HG03175 (cell line): ENCODE measurements at regions not wholly inside any gene's neighbourhood (a gene's known extent, or its start where the extent isn't known, plus 50 kb on each side); places are given as distances from the start of the nearest gene placed in this dataset.
"Not testable (repeated sequence)": the region's sequence is repeated elsewhere in the genome, so short reads cannot be mapped to it uniquely, and the experiment has no call there.

Experiments
- ATAC-seq: cut with Tn5 transposase; IDR thresholded peaks from one replicate; pipeline ENCODE4 v1.9.1; 2021; ENCODE audit warnings: mild to moderate bottlenecking, moderate library complexity; ENCODE audit not compliant: unreplicated experiment

- no peak for ATAC-seq
Measured at GRCh38 chr16:52657924-52658323, 111.0 kb upstream of the TOX3 start.

- ATAC-seq: not testable (repeated sequence)
Measured at GRCh38 chr16:52655916-52656315, 109.0 kb upstream of the TOX3 start.

GRCh38 chr16:52655156-52655555 lies 108.2 kb upstream of the TOX3 start:
- not testable (repeated sequence) for ATAC-seq

- no peak for ATAC-seq
Measured at GRCh38 chr16:52652033-52652432, 105.1 kb upstream of the TOX3 start.

- ATAC-seq: no peak
Measured at GRCh38 chr16:52650789-52651188, 103.8 kb upstream of the TOX3 start.

- no peak for ATAC-seq
Measured at GRCh38 chr16:52650318-52650717, 103.4 kb upstream of the TOX3 start.

- ATAC-seq: no peak
Measured at GRCh38 chr16:52649870-52650269, 102.9 kb upstream of the TOX3 start.

GRCh38 chr16:52647588-52647987 lies 100.6 kb upstream of the TOX3 start:
- no peak for ATAC-seq

GRCh38 chr16:52643006-52643405 lies 96.1 kb upstream of the TOX3 start:
- no peak for ATAC-seq

- no peak for ATAC-seq
Measured at GRCh38 chr16:52634528-52634927, 87.6 kb upstream of the TOX3 start.

GRCh38 chr16:52634104-52634503 lies 87.2 kb upstream of the TOX3 start:
- ATAC-seq: no peak

- no peak for ATAC-seq
Measured at GRCh38 chr16:52633230-52633629, 86.3 kb upstream of the TOX3 start.

GRCh38 chr16:52631711-52632110 lies 84.8 kb upstream of the TOX3 start:
- ATAC-seq: no peak

GRCh38 chr16:52630711-52631110 lies 83.8 kb upstream of the TOX3 start:
- ATAC-seq: no peak

- no peak for ATAC-seq
Measured at GRCh38 chr16:52629296-52629695, 82.4 kb upstream of the TOX3 start.

- ATAC-seq: no peak
Measured at GRCh38 chr16:52624891-52625290, 77.9 kb upstream of the TOX3 start.

GRCh38 chr16:52621651-52622050 lies 74.7 kb upstream of the TOX3 start:
- no peak for ATAC-seq

- no peak for ATAC-seq
Measured at GRCh38 chr16:52618753-52619497, 72.0 kb upstream of the TOX3 start.

GRCh38 chr16:52617591-52617990 lies 70.6 kb upstream of the TOX3 start:
- no peak for ATAC-seq

GRCh38 chr16:52613508-52613907 lies 66.6 kb upstream of the TOX3 start:
- ATAC-seq: no peak

GRCh38 chr16:52611817-52612673 lies 65.1 kb upstream of the TOX3 start:
- no peak for ATAC-seq

- ATAC-seq: no peak
Measured at GRCh38 chr16:52603015-52603414, 56.1 kb upstream of the TOX3 start.
